Glutamatergic neuron (in vitro differentiated cells): ENCODE measurements at regions not wholly inside any gene's neighbourhood (a gene's known extent, or its start where the extent isn't known, plus 50 kb on each side); places are given as distances from the start of the nearest gene placed in this dataset.
"Not testable (repeated sequence)": the region's sequence is repeated elsewhere in the genome, so short reads cannot be mapped to it uniquely, and the experiment has no call there.

Experiments used
- DNase-seq: peaks from one replicate; pipeline ENCODE4 v3.0.0; 2022
- H3K27ac Mint-ChIP-seq: one replicate; pipeline ENCODE4 v1.8.0; 2020; ENCODE audit warnings: mild to moderate bottlenecking, mixed read lengths, inconsistent platforms; ENCODE audit not compliant: unreplicated experiment
- H3K27me3 Mint-ChIP-seq: one replicate; pipeline ENCODE4 v1.8.0; 2020; ENCODE audit warnings: mild to moderate bottlenecking, moderate library complexity, mixed read lengths, inconsistent platforms; ENCODE audit not compliant: unreplicated experiment
- H3K36me3 Mint-ChIP-seq: one replicate; pipeline ENCODE4 v1.8.0; 2020; ENCODE audit warnings: mild to moderate bottlenecking, mixed read lengths, inconsistent platforms; ENCODE audit not compliant: unreplicated experiment
- H3K4me1 Mint-ChIP-seq: one replicate; pipeline ENCODE4 v1.8.0; 2020; ENCODE audit warnings: mild to moderate bottlenecking, low read depth, mixed read lengths, inconsistent platforms; ENCODE audit not compliant: unreplicated experiment
- H3K4me3 Mint-ChIP-seq: one replicate; pipeline ENCODE4 v1.8.0; 2020; ENCODE audit warnings: mild to moderate bottlenecking, mixed read lengths, inconsistent platforms; ENCODE audit not compliant: unreplicated experiment
- H3K9me3 Mint-ChIP-seq: one replicate; pipeline ENCODE4 v1.8.0; 2020; ENCODE audit warnings: mild to moderate bottlenecking, moderate library complexity, mixed read lengths, inconsistent platforms; ENCODE audit not compliant: unreplicated experiment
- TF ChIP-seq, protein P1 (sequence below): fragments of 200-600 bp; sonication (generic); IDR thresholded peaks from one replicate; pipeline ENCODE4 v1.5.0; 2021; ENCODE audit not compliant: partially characterized antibody, unreplicated experiment

DNA sequence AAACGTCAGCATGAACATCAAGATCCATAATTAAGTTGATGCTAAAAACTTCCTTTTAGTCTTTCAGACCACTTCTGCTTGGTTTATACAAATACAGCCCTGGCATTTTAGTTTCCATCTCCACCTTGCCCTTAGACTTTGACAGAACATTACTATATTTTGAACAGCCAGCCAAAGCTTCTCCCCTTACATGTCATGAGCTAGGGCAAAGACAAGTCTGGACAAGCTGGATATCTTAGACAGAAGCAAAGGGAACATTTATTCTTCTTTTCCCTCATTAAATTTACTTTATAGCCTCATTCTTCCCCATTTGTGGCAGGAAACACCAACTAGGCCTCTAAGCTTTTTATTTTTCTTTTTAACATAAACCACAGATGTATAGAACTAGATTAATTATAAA lies 403.3 kb downstream of the SUCLG1 start:
- DNase-seq, result no peak
- no peaks in the 10 kb centered on the region for H3K36me3 Mint-ChIP-seq
- TF ChIP-seq, protein P1, sequence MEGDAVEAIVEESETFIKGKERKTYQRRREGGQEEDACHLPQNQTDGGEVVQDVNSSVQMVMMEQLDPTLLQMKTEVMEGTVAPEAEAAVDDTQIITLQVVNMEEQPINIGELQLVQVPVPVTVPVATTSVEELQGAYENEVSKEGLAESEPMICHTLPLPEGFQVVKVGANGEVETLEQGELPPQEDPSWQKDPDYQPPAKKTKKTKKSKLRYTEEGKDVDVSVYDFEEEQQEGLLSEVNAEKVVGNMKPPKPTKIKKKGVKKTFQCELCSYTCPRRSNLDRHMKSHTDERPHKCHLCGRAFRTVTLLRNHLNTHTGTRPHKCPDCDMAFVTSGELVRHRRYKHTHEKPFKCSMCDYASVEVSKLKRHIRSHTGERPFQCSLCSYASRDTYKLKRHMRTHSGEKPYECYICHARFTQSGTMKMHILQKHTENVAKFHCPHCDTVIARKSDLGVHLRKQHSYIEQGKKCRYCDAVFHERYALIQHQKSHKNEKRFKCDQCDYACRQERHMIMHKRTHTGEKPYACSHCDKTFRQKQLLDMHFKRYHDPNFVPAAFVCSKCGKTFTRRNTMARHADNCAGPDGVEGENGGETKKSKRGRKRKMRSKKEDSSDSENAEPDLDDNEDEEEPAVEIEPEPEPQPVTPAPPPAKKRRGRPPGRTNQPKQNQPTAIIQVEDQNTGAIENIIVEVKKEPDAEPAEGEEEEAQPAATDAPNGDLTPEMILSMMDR, result no peak
- H3K9me3 Mint-ChIP-seq, result peaks cover 3% of the 10 kb centered on the region
- no peak overlapping the region for H3K4me3 Mint-ChIP-seq
- H3K27ac Mint-ChIP-seq, result no peak overlapping the region
- peaks cover 23% of the 10 kb centered on the region for H3K4me1 Mint-ChIP-seq
- H3K27me3 Mint-ChIP-seq, result no peaks in the 10 kb centered on the region

- H3K4me3 Mint-ChIP-seq, DNase-seq, H3K27me3 Mint-ChIP-seq, H3K9me3 Mint-ChIP-seq, H3K36me3 Mint-ChIP-seq, H3K27ac Mint-ChIP-seq: not testable (repeated sequence)
- peaks cover 23% of the 10 kb centered on the region for H3K4me1 Mint-ChIP-seq
Measured at GRCh38 chr2:84054577-84054976, 404.5 kb downstream of the SUCLG1 start.

- TF ChIP-seq, protein P1, result no peak
- H3K4me1 Mint-ChIP-seq, result peaks cover 23% of the 10 kb centered on the region
- no peaks in the 10 kb centered on the region for H3K27me3 Mint-ChIP-seq
- no peak for DNase-seq
- peak overlapping the region; percentile 76 for H3K27ac Mint-ChIP-seq
- no peak overlapping the region for H3K4me3 Mint-ChIP-seq
- no peaks in the 10 kb centered on the region for H3K9me3 Mint-ChIP-seq
- no peaks in the 10 kb centered on the region for H3K36me3 Mint-ChIP-seq
Measured at GRCh38 chr2:84052913-84053312, 406.2 kb downstream of the SUCLG1 start.

DNA sequence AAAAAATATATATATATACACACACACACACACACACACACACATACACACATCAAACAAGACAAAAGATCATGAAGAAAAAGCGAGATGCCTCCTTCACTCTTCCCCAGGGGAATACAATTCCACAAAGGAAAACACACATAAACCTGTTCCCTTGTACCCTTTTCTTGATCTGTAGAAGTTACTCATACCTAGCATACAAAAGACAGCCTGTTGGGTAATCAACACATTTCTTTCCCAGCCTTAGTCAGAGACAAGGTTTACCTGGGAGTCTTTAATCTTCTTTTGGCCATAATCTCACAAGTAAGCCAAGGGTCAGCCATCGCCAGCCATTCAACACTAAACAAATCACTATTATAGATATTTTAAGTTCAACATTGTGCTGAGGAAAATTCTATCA lies 407.0 kb downstream of the SUCLG1 start:
- Mint-ChIP-seq H3K36me3 (no peaks in the 10 kb centered on the region), H3K27ac (no peak overlapping the region), H3K4me1 (peaks cover 23% of the 10 kb centered on the region), H3K27me3 (no peaks in the 10 kb centered on the region), H3K9me3 (no peaks in the 10 kb centered on the region), H3K4me3 (no peak overlapping the region)
- TF ChIP-seq, protein P1, result no peak
- no peak for DNase-seq

GRCh38 chr2:84048964-84049363 lies 410.1 kb downstream of the SUCLG1 start:
- H3K4me1 Mint-ChIP-seq, result peaks cover 19% of the 10 kb centered on the region
- no peak for DNase-seq
- no peak overlapping the region for H3K4me3 Mint-ChIP-seq
- H3K27ac Mint-ChIP-seq, result no peak overlapping the region
- TF ChIP-seq, protein P1, result no peak
- no peaks in the 10 kb centered on the region for H3K9me3 Mint-ChIP-seq
- no peaks in the 10 kb centered on the region for H3K36me3 Mint-ChIP-seq
- no peaks in the 10 kb centered on the region for H3K27me3 Mint-ChIP-seq

- Mint-ChIP-seq H3K4me3 (no peak overlapping the region), H3K27me3 (peaks cover 5% of the 10 kb centered on the region), H3K36me3 (no peaks in the 10 kb centered on the region), H3K4me1 (no peaks in the 10 kb centered on the region), H3K9me3 (no peaks in the 10 kb centered on the region), H3K27ac (no peak overlapping the region)
- DNase-seq, result no peak
- TF ChIP-seq, protein P1, result no peak
Measured at GRCh38 chr2:84041506-84041905, 417.6 kb downstream of the SUCLG1 start.
